IMR-90 (cell line): ENCODE measurements at regions not wholly inside any gene's neighbourhood (a gene's known extent, or its start where the extent isn't known, plus 50 kb on each side); places are given as distances from the start of the nearest gene placed in this dataset.

Experiments used
- ATAC-seq: fragments of 200-7000 bp; cut with Tn5 transposase; 2 replicates; pipeline ENCODE4 v1.9.1; 2020; ENCODE audit warnings: low read depth, mild to moderate bottlenecking, moderate library complexity
- BruUV-seq: library from RNA; stranded (reverse); fragments of 400-500 nt; replicated peaks from 2 replicates; lab custom pipeline; 2021; lab: Mats Ljungman, UMichigan
- CTCF ChIA-PET: fragments of 300-600 bp; formaldehyde crosslinking; extraction: SDS; loops from one replicate; lab custom pipeline; 2021; ENCODE audit warnings: antibody characterized with exemption; lab: Yijun Ruan, JAX
- POLR2A ChIA-PET: fragments of 300-600 bp; sonication (Branson Sonifier 250); formaldehyde crosslinking; loops from one replicate; lab custom pipeline; 2022; ENCODE audit warnings: antibody characterized with exemption; ENCODE audit not compliant: unreplicated experiment; lab: Charles Lee
- DNase-seq: peaks from one replicate; pipeline ENCODE4 v3.0.0; 2013
- H2AFZ ChIP-seq: replicated peaks from 2 replicates; pipeline ENCODE3; 2013; ENCODE audit warnings: low read length, mild to moderate bottlenecking; ENCODE audit not compliant: poor library complexity
- H2AK5ac ChIP-seq: 2 replicates; pipeline ENCODE4 v1.6.1; 2013; ENCODE audit warnings: low read depth, low read length, inconsistent platforms
- H2AK9ac ChIP-seq: replicated peaks from 2 replicates; pipeline ENCODE3; 2013; ENCODE audit warnings: mild to moderate bottlenecking, low read depth, low read length, moderate library complexity; ENCODE audit not compliant: poor library complexity
- H2BK120ac ChIP-seq: 2 replicates; pipeline ENCODE4 v1.6.1; 2013; ENCODE audit warnings: low read depth, low read length, inconsistent platforms
- H2BK15ac ChIP-seq: 3 replicates; pipeline ENCODE4 v1.6.1; 2013; ENCODE audit warnings: low read depth, low read length, inconsistent platforms
- H2BK20ac ChIP-seq: 2 replicates; pipeline ENCODE4 v1.6.1; 2013; ENCODE audit warnings: low read depth, mild to moderate bottlenecking, inconsistent platforms, low read length, moderate library complexity
- H2BK5ac ChIP-seq: 2 replicates; pipeline ENCODE4 v1.6.1; 2013; ENCODE audit warnings: mild to moderate bottlenecking, low read depth, low read length, inconsistent platforms; ENCODE audit not compliant: poor library complexity, severe bottlenecking
- H3K14ac ChIP-seq: replicated peaks from 2 replicates; pipeline ENCODE4 v1.6.1; 2013; ENCODE audit warnings: low read depth, low read length, inconsistent platforms
- H3K18ac ChIP-seq: 2 replicates; pipeline ENCODE4 v1.6.1; 2013; ENCODE audit warnings: low read depth, low read length, control low read depth
- H3K23ac ChIP-seq: 2 replicates; pipeline ENCODE4 v1.6.1; 2013; ENCODE audit warnings: low read depth, low read length, inconsistent platforms
- H3K27ac ChIP-seq: 2 replicates; pipeline ENCODE4 v1.5.1; 2013; ENCODE audit warnings: mild to moderate bottlenecking, control low read depth, low read length; ENCODE audit not compliant: insufficient read depth
- H3K27me3 ChIP-seq: 2 replicates; pipeline ENCODE4 v1.6.1; 2013; ENCODE audit warnings: low read length; ENCODE audit not compliant: control insufficient read depth, insufficient read depth
- H3K36me3 ChIP-seq: 2 replicates; pipeline ENCODE4 v1.6.1; 2013; ENCODE audit warnings: low read length, mixed read lengths; ENCODE audit not compliant: control insufficient read depth, insufficient read depth
- H3K4ac ChIP-seq: 2 replicates; pipeline ENCODE4 v1.6.1; 2013; ENCODE audit warnings: low read depth, low read length, inconsistent platforms
- H3K4me1 ChIP-seq: 2 replicates; pipeline ENCODE4 v1.6.1; 2013; ENCODE audit warnings: low read length, mixed read lengths; ENCODE audit not compliant: control insufficient read depth, insufficient read depth
- H3K4me2 ChIP-seq: 2 replicates; pipeline ENCODE4 v1.6.1; 2013; ENCODE audit warnings: low read depth, mild to moderate bottlenecking, control low read depth, low read length, moderate library complexity
- H3K4me3 ChIP-seq: 2 replicates; pipeline ENCODE4 v1.5.1; 2013; ENCODE audit warnings: low read depth, mild to moderate bottlenecking, control low read depth, low read length, moderate library complexity; ENCODE audit not compliant: insufficient read depth
- H3K56ac ChIP-seq: 2 replicates; pipeline ENCODE4 v1.6.1; 2013; ENCODE audit warnings: low read length, inconsistent platforms; ENCODE audit not compliant: insufficient read depth; ENCODE audit errors: extremely low read depth
- H3K79me1 ChIP-seq, 2 experiments: 2 replicates each; pipeline ENCODE4 v1.6.1; 2013; ENCODE audit warnings: low read length in 2 of 2, inconsistent platforms in 1 of 2, low read depth in 1 of 2
- H3K9ac ChIP-seq: 2 replicates; pipeline ENCODE4 v1.6.1; 2013; ENCODE audit warnings: low read depth, low read length, control low read depth
- H3K9me1 ChIP-seq: 2 replicates; pipeline ENCODE4 v1.6.1; 2013; ENCODE audit warnings: low read length, inconsistent platforms; ENCODE audit not compliant: insufficient read depth
- H3K9me3 ChIP-seq: 2 replicates; pipeline ENCODE4 v1.6.1; 2013; ENCODE audit warnings: low read length; ENCODE audit not compliant: control insufficient read depth, insufficient read depth
- H4K20me1 ChIP-seq: 2 replicates; pipeline ENCODE4 v1.6.1; 2013; ENCODE audit warnings: low read length, inconsistent platforms; ENCODE audit not compliant: insufficient read depth
- H4K5ac ChIP-seq: 2 replicates; pipeline ENCODE4 v1.6.1; 2013; ENCODE audit warnings: mild to moderate bottlenecking, low read depth, low read length, control low read depth
- H4K8ac ChIP-seq, 2 experiments: 2 replicates each; pipeline ENCODE4 v1.6.1; 2013; ENCODE audit warnings: low read depth in 2 of 2, low read length in 2 of 2, control low read depth in 1 of 2, inconsistent platforms in 1 of 2
- H4K91ac ChIP-seq: 2 replicates; pipeline ENCODE4 v1.6.1; 2013; ENCODE audit warnings: low read depth, low read length, inconsistent platforms; ENCODE audit not compliant: insufficient read depth
- BHLHE40 ChIP-seq: fragments of 150-350 bp; IDR thresholded peaks from 2 replicates; pipeline ENCODE4 v1.6.1; 2016; ENCODE audit warnings: mild to moderate bottlenecking, low read depth, low read length
- CEBPB ChIP-seq: IDR thresholded peaks from 2 replicates; pipeline ENCODE4 v1.6.1; 2012; ENCODE audit warnings: low read depth, low read length, improper control_type of control experiment
- CHD1 ChIP-seq: IDR thresholded peaks from 2 replicates; pipeline ENCODE4 v1.6.1; 2012; ENCODE audit warnings: low read depth, low read length, improper control_type of control experiment
- FOS ChIP-seq: fragments of 150-350 bp; IDR thresholded peaks from 2 replicates; pipeline ENCODE4 v1.6.1; 2016; ENCODE audit warnings: low read depth, low read length
- MXI1 ChIP-seq: IDR thresholded peaks from 2 replicates; pipeline ENCODE4 v1.6.1; 2012; ENCODE audit warnings: low read depth, mild to moderate bottlenecking, low read length, moderate library complexity, borderline replicate concordance
- RAD21 ChIP-seq: IDR thresholded peaks from 2 replicates; pipeline ENCODE4 v1.6.1; 2012; ENCODE audit warnings: low read length, improper control_type of control experiment
- RCOR1 ChIP-seq: IDR thresholded peaks from 2 replicates; pipeline ENCODE4 v1.6.1; 2012; ENCODE audit warnings: mild to moderate bottlenecking, low read length, improper control_type of control experiment; ENCODE audit not compliant: insufficient replicate concordance
- WGBS, 2 experiments: methylation state at CpG; one replicate each; pipeline versions ENCODE4 v1.1.5 to v1.1.7; 2013; ENCODE audit warnings: missing lambda C conversion rate in 2 of 2; ENCODE audit not compliant: insufficient read length in 1 of 2; ENCODE audit errors: extremely low coverage in 2 of 2; 5-methylcytosine and 5-hydroxymethylcytosine counted together
- dilution Hi-C: fragments of 300-500 bp; cut with HindIII; formaldehyde crosslinking; loops from one replicate; pipeline ENCODE4 v1.14.3; 2018; ENCODE audit warnings: low sequenced_read_pairs; ENCODE audit not compliant: unreplicated experiment
- in situ Hi-C: fragments of 300-500 bp; cut with MboI; formaldehyde crosslinking; loops from 3 replicates; pipeline ENCODE4 v1.14.3; 2019; ENCODE audit warnings: low sequenced_read_pairs, inconsistent platforms, mixed read lengths
- intact Hi-C: fragments of 100-400 bp; cut with micrococcal nuclease; formaldehyde crosslinking; loops from 2 replicates; pipeline ENCODE4 v1.10.0; 2022
- TF ChIP-seq, protein P1 (sequence below): fragments of 150-350 bp; IDR thresholded peaks from 2 replicates; pipeline ENCODE4 v1.6.1; 2016; ENCODE audit warnings: low read depth, mild to moderate bottlenecking, low read length, moderate library complexity, borderline replicate concordance

- no peak overlapping the region for H3K4me2 ChIP-seq
- H3K4me1 ChIP-seq = no peaks in the 10 kb centered on the region; the same call in 1 of the 2 replicates
- H4K8ac ChIP-seq = peak overlapping the region in 1 of 2 experiments; percentile 39; a peak in 1 of 4 replicates
- DNase-seq (no peak), ATAC-seq (no peak)
- CTCF ChIA-PET = interaction anchor here (0.5 kb wide), 1 partner anchor 833 kb away, joined by 3 read pairs; no protein-coding TSS in a partner anchor
- no peak overlapping the region for H3K27ac ChIP-seq
- no peak overlapping the region for H3K4me3 ChIP-seq
- H4K20me1 ChIP-seq = no peaks in the 10 kb centered on the region
- H2BK120ac ChIP-seq = peak overlapping the region; percentile 91
- H3K56ac ChIP-seq = no peak overlapping the region
- H3K18ac ChIP-seq = no peak overlapping the region
- 0 out of 2 replicates have a peak overlapping the region, but pooled peaks have one; percentile 73 for H3K14ac ChIP-seq
- no peak overlapping the region for H3K23ac ChIP-seq
- no CpG with 5 or more reads among the region's 6 CpGs for WGBS, 2 experiments
- no peaks in the 10 kb centered on the region for H3K9me3 ChIP-seq
- peak overlapping the region; percentile 57; the same call in 2 of the 3 replicates for H2BK15ac ChIP-seq
- peak overlapping the region; percentile 31; the same call in 1 of the 2 replicates for H4K91ac ChIP-seq
- in situ Hi-C loops = no loop called here
- BruUV-seq = no TSS peak
- peak overlapping the region; percentile 52; the same call in 1 of the 2 replicates for H2AK5ac ChIP-seq
- H2BK20ac ChIP-seq = peak overlapping the region; percentile 85; the same call in 1 of the 2 replicates
- H3K9ac ChIP-seq = no peak overlapping the region
- H3K27me3 ChIP-seq = no peaks in the 10 kb centered on the region
- no peak overlapping the region for H2AFZ ChIP-seq
- no peaks in the 10 kb centered on the region for H3K36me3 ChIP-seq
- POLR2A ChIA-PET = no interaction called here
- no peak overlapping the region for H2AK9ac ChIP-seq
- H3K79me1 ChIP-seq = 0 out of 4 replicates have a peak, but pooled peaks cover 0 to 3% of the 10 kb centered on the region in 2 experiments
- intact Hi-C loops = no loop called here
- H4K5ac ChIP-seq = no peak overlapping the region
- no peak overlapping the region for H3K4ac ChIP-seq
- H3K9me1 ChIP-seq = no peaks in the 10 kb centered on the region
- dilution Hi-C loops = no loop called here
- H2BK5ac ChIP-seq = no peak overlapping the region
- TF ChIP-seq RAD21 (no peak), CHD1 (no peak), MXI1 (no peak), RCOR1 (no peak), BHLHE40 (no peak), FOS (no peak), CEBPB (no peak)
- TF ChIP-seq, protein P1, sequence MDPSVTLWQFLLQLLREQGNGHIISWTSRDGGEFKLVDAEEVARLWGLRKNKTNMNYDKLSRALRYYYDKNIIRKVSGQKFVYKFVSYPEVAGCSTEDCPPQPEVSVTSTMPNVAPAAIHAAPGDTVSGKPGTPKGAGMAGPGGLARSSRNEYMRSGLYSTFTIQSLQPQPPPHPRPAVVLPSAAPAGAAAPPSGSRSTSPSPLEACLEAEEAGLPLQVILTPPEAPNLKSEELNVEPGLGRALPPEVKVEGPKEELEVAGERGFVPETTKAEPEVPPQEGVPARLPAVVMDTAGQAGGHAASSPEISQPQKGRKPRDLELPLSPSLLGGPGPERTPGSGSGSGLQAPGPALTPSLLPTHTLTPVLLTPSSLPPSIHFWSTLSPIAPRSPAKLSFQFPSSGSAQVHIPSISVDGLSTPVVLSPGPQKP = no peak
These were observed 53.7 kb upstream of the MAGI2 start for GRCh38 chr7:79507131-79507530.
